Breast epithelium (tissue), 3 donors: ENCODE measurements at regions not wholly inside any gene's neighbourhood (a gene's known extent, or its start where the extent isn't known, plus 50 kb on each side); places are given as distances from the start of the nearest gene placed in this dataset.

Experiments used
- POLR2A ChIP-seq: fragments of 450-650 bp; IDR thresholded peaks from one replicate; pipeline ENCODE4 v1.6.1; 2016; ENCODE audit warnings: antibody characterized with exemption, mild to moderate bottlenecking, moderate library complexity
- POLR2AphosphoS5 ChIP-seq, 3 donors: sonication (generic); formaldehyde crosslinking; IDR thresholded peaks; one replicate each; pipeline ENCODE4 v1.6.1; 2017; ENCODE audit warnings: antibody characterized with exemption in 3 of 3
- TF ChIP-seq, protein P1 (sequence below), 3 donors: fragments of 450-650 bp; IDR thresholded peaks; one replicate each; pipeline ENCODE4 v1.5.1; 2016 to 2017; ENCODE audit warnings: antibody characterized with exemption in 3 of 3, mild to moderate bottlenecking in 3 of 3, moderate library complexity in 3 of 3

DNA sequence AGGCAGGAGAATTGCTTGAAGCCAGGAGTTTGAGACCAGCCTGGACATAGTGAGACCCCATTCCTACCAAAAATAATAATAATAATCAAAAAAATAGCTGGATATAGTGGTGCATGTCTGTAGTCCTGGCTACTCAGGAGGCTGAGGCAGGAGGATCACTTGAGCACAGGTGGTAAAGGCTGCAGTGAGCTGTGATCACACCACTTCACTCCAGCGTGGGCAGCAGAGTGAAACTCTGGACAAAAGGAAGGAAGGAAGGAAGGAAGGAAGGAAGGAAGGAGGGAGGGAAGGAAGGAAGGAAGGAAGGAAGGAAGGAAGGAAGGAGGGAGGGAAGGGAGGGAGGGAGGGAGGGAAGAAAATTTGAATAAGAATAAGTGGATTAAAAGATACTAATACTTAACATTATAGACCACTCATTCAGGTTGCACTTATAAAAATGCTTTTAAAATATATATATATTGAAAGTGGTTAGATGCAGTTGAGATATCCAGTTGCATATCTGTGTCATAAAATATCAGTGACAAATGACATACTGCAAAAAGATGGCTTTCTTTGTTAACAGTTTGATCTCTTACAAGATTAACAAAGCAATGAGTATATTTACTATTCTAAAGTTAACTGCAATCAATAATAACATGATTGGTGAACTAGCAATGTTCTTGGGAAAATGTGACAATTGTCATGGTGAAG lies 702.4 kb downstream of the CPS1 start:
- TF ChIP-seq, protein P1, sequence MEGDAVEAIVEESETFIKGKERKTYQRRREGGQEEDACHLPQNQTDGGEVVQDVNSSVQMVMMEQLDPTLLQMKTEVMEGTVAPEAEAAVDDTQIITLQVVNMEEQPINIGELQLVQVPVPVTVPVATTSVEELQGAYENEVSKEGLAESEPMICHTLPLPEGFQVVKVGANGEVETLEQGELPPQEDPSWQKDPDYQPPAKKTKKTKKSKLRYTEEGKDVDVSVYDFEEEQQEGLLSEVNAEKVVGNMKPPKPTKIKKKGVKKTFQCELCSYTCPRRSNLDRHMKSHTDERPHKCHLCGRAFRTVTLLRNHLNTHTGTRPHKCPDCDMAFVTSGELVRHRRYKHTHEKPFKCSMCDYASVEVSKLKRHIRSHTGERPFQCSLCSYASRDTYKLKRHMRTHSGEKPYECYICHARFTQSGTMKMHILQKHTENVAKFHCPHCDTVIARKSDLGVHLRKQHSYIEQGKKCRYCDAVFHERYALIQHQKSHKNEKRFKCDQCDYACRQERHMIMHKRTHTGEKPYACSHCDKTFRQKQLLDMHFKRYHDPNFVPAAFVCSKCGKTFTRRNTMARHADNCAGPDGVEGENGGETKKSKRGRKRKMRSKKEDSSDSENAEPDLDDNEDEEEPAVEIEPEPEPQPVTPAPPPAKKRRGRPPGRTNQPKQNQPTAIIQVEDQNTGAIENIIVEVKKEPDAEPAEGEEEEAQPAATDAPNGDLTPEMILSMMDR (IDR thresholded peaks at IDR 0.05): no peak
- no peak for TF ChIP-seq POLR2AphosphoS5 (IDR thresholded peaks at IDR 0.05)
- TF ChIP-seq POLR2A: no peak
